GDM1 (cell line): ENCODE measurements at regions not wholly inside any gene's neighbourhood (a gene's known extent, or its start where the extent isn't known, plus 50 kb on each side); places are given as distances from the start of the nearest gene placed in this dataset.
"Not testable (repeated sequence)": the region's sequence is repeated elsewhere in the genome, so short reads cannot be mapped to it uniquely, and the experiment has no call there.

Experiments
- DNase-seq: peaks from one replicate; lab custom pipeline; 2025; lab: John Stamatoyannopoulos, UW

GRCh38 chr13:76289558-76289957 lies 596.6 kb downstream of the KCTD12 start:
- no peak for DNase-seq

GRCh38 chr13:76286178-76286577 lies 600.0 kb downstream of the KCTD12 start:
- DNase-seq: no peak

GRCh38 chr13:76285463-76285862 lies 600.7 kb downstream of the KCTD12 start:
- DNase-seq: no peak

GRCh38 chr13:76279766-76280165 lies 606.4 kb downstream of the KCTD12 start:
- DNase-seq: not testable (repeated sequence)

- DNase-seq: peak; percentile 12
Observed at GRCh38 chr13:76271728-76272232, 614.4 kb downstream of the KCTD12 start.

GRCh38 chr13:76268307-76268706 lies 617.9 kb downstream of the KCTD12 start:
- DNase-seq: not testable (repeated sequence)

GRCh38 chr13:76267216-76267615 lies 619.0 kb downstream of the KCTD12 start:
- DNase-seq: no peak

- DNase-seq: no peak
Observed at GRCh38 chr13:76266561-76266960, 619.6 kb downstream of the KCTD12 start.

GRCh38 chr13:76250211-76250610 lies 614.1 kb downstream of the LMO7 start:
- no peak for DNase-seq

- no peak for DNase-seq
Observed at GRCh38 chr13:76245920-76246319, 609.8 kb downstream of the LMO7 start.

GRCh38 chr13:76245211-76245610 lies 609.1 kb downstream of the LMO7 start:
- no peak for DNase-seq

GRCh38 chr13:76243120-76243519 lies 607.0 kb downstream of the LMO7 start:
- DNase-seq: not testable (repeated sequence)

GRCh38 chr13:76239031-76239680 lies 603.0 kb downstream of the LMO7 start:
- DNase-seq: no peak

- no peak for DNase-seq
Observed at GRCh38 chr13:76231522-76232167, 595.5 kb downstream of the LMO7 start.

GRCh38 chr13:76229281-76229680 lies 593.2 kb downstream of the LMO7 start:
- DNase-seq: no peak

- no peak for DNase-seq
Observed at GRCh38 chr13:76226941-76227340, 590.8 kb downstream of the LMO7 start.

GRCh38 chr13:76225815-76226489 lies 589.8 kb downstream of the LMO7 start:
- DNase-seq: no peak

- DNase-seq: no peak
Observed at GRCh38 chr13:76223999-76224398, 587.9 kb downstream of the LMO7 start.

GRCh38 chr13:76223565-76223964 lies 587.4 kb downstream of the LMO7 start:
- DNase-seq: no peak

GRCh38 chr13:76222511-76222910 lies 586.4 kb downstream of the LMO7 start:
- no peak for DNase-seq

GRCh38 chr13:76216729-76217128 lies 580.6 kb downstream of the LMO7 start:
- no peak for DNase-seq

GRCh38 chr13:76214001-76214400 lies 577.9 kb downstream of the LMO7 start:
- DNase-seq: no peak

- no peak for DNase-seq
Observed at GRCh38 chr13:76213423-76213904, 577.3 kb downstream of the LMO7 start.
